Esophagus muscularis mucosa (tissue), 4 donors: ENCODE measurements at regions not wholly inside any gene's neighbourhood (a gene's known extent, or its start where the extent isn't known, plus 50 kb on each side); places are given as distances from the start of the nearest gene placed in this dataset.

Source experiments
- EP300 ChIP-seq: sonication (generic); formaldehyde crosslinking; IDR thresholded peaks from one replicate; pipeline ENCODE4 v1.6.1; 2017; ENCODE audit warnings: antibody characterized with exemption
- POLR2A ChIP-seq: fragments of 450-650 bp; IDR thresholded peaks from one replicate; pipeline ENCODE4 v1.6.1; 2017; ENCODE audit warnings: antibody characterized with exemption, moderate library complexity, mild to moderate bottlenecking, low read depth
- POLR2AphosphoS5 ChIP-seq, 2 donors: sonication (generic); formaldehyde crosslinking; IDR thresholded peaks; one replicate each; pipeline ENCODE4 v1.6.1; 2017; ENCODE audit warnings: antibody characterized with exemption in 2 of 2
- TF ChIP-seq, protein P1 (sequence below), 3 experiments: fragments of 200-600 bp in 2 of 3; fragments of 450-650 bp in 1 of 3; sonication (generic) in 2 of 3; IDR thresholded peaks; one replicate each; pipeline ENCODE4 v1.5.1; 2017 to 2019; ENCODE audit warnings: antibody characterized with exemption in 3 of 3, mild to moderate bottlenecking in 2 of 3, moderate library complexity in 1 of 3

DNA sequence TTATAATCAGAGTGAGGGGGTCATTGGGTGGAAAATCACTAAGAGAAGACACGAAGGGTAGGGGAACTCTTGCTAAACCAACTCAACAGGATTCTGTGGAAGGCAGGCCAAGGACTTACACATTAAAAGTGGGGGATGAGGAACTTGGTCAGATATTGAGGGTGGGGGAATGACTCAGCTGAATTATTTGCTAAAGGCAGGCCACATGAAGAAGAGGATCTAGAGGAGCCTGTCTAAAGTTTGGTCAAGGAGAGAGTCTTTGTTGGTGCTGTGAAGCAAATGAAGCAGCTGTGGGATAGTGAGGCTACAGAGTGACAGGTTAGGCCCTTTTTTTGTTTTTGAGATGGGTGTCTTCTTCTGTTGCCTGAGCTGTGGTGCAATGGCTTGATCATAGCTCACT lies 63.9 kb upstream of the SPRY4 start:
- TF ChIP-seq, protein P1, sequence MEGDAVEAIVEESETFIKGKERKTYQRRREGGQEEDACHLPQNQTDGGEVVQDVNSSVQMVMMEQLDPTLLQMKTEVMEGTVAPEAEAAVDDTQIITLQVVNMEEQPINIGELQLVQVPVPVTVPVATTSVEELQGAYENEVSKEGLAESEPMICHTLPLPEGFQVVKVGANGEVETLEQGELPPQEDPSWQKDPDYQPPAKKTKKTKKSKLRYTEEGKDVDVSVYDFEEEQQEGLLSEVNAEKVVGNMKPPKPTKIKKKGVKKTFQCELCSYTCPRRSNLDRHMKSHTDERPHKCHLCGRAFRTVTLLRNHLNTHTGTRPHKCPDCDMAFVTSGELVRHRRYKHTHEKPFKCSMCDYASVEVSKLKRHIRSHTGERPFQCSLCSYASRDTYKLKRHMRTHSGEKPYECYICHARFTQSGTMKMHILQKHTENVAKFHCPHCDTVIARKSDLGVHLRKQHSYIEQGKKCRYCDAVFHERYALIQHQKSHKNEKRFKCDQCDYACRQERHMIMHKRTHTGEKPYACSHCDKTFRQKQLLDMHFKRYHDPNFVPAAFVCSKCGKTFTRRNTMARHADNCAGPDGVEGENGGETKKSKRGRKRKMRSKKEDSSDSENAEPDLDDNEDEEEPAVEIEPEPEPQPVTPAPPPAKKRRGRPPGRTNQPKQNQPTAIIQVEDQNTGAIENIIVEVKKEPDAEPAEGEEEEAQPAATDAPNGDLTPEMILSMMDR (IDR thresholded peaks at IDR 0.05) = no peak
- no peak for TF ChIP-seq POLR2AphosphoS5 (IDR thresholded peaks at IDR 0.05)
- TF ChIP-seq EP300 = no peak
- no peak for TF ChIP-seq POLR2A
